GM12865 (cell line): ENCODE measurements at regions not wholly inside any gene's neighbourhood (a gene's known extent, or its start where the extent isn't known, plus 50 kb on each side); places are given as distances from the start of the nearest gene placed in this dataset.

Experiments
- DNase-seq: peaks from one replicate; pipeline ENCODE4 v3.0.0; 2010; ENCODE audit warnings: low read depth
- H3K4me3 ChIP-seq: 2 replicates; pipeline ENCODE4 v1.5.1; 2011; ENCODE audit warnings: mild to moderate bottlenecking, low read depth, low read length, control low read depth
- TF ChIP-seq, protein P1 (sequence below): IDR thresholded peaks from 2 replicates; pipeline ENCODE4 v1.5.1; 2011; ENCODE audit warnings: low read length, control low read depth, low read depth, inconsistent platforms; ENCODE audit not compliant: insufficient read depth; ENCODE audit errors: missing control alignments

GRCh38 chr2:39929531-39929930, 150.5 kb upstream of the THUMPD2 start:
- H3K4me3 ChIP-seq: no peak overlapping the region
- TF ChIP-seq, protein P1, sequence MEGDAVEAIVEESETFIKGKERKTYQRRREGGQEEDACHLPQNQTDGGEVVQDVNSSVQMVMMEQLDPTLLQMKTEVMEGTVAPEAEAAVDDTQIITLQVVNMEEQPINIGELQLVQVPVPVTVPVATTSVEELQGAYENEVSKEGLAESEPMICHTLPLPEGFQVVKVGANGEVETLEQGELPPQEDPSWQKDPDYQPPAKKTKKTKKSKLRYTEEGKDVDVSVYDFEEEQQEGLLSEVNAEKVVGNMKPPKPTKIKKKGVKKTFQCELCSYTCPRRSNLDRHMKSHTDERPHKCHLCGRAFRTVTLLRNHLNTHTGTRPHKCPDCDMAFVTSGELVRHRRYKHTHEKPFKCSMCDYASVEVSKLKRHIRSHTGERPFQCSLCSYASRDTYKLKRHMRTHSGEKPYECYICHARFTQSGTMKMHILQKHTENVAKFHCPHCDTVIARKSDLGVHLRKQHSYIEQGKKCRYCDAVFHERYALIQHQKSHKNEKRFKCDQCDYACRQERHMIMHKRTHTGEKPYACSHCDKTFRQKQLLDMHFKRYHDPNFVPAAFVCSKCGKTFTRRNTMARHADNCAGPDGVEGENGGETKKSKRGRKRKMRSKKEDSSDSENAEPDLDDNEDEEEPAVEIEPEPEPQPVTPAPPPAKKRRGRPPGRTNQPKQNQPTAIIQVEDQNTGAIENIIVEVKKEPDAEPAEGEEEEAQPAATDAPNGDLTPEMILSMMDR: no peak
- no peak for DNase-seq

DNA sequence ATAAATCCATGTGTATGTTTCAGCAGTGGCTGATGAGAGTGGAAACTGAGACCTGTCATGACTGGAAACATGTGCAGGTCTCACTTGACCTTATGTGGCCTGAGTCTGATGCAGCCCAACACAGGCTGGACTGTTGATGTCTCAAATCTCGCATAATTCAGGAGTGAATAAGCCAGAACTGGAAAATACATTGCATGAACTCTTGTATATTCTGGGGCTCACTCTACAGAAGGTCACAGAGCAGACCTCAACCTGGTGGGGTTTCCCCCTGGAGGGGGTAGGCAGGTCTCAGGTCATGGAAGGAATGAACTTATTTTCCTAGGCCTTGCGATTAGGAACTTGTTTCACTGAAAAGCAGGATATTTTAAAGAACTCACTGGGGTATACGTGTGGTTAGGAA, 146.3 kb upstream of the THUMPD2 start:
- TF ChIP-seq, protein P1: no peak
- no peak overlapping the region for H3K4me3 ChIP-seq
- no peak for DNase-seq

- TF ChIP-seq, protein P1: no peak
- no peak overlapping the region for H3K4me3 ChIP-seq
- DNase-seq: no peak
Measured at GRCh38 chr2:39923455-39923854, 144.4 kb upstream of the THUMPD2 start.

DNA sequence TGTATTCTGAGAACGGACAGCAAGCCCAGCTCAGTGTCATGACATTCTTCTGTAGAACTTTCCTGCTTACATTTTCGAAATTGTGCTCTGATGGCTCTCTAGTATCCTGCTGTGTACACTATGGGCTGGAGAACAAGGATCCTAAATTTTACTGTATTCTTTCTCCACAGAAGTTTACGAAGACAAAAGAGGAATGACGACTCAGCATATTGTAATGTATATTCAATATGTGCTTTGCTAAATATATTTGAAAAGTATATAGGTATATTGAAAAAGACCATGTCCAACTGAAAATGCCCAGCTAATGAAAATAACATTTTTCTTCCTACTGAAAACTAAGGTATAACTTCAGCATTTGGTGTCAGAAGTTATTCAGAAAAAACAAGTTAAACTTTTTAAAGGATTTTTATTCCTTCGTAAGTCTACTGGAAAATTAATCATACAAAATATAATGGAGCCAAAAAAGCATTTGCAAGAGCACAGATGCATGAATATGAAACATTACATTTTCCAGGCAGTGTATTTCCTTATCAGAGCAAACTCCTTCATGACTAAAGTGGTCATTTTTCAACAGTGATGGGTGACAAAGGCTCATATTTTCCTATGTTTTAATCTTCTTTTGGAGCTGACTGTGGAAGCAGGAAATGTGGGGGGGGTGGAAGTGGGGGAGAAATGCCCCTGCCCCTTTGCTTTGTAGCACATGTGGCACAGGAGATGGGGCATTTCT, 143.8 kb upstream of the THUMPD2 start:
- no peak for DNase-seq
- H3K4me3 ChIP-seq: no peak overlapping the region
- TF ChIP-seq, protein P1: no peak

- TF ChIP-seq, protein P1: no peak
- no peak overlapping the region for H3K4me3 ChIP-seq
- no peak for DNase-seq
Measured at GRCh38 chr2:39920307-39920801, 141.3 kb upstream of the THUMPD2 start.

DNA sequence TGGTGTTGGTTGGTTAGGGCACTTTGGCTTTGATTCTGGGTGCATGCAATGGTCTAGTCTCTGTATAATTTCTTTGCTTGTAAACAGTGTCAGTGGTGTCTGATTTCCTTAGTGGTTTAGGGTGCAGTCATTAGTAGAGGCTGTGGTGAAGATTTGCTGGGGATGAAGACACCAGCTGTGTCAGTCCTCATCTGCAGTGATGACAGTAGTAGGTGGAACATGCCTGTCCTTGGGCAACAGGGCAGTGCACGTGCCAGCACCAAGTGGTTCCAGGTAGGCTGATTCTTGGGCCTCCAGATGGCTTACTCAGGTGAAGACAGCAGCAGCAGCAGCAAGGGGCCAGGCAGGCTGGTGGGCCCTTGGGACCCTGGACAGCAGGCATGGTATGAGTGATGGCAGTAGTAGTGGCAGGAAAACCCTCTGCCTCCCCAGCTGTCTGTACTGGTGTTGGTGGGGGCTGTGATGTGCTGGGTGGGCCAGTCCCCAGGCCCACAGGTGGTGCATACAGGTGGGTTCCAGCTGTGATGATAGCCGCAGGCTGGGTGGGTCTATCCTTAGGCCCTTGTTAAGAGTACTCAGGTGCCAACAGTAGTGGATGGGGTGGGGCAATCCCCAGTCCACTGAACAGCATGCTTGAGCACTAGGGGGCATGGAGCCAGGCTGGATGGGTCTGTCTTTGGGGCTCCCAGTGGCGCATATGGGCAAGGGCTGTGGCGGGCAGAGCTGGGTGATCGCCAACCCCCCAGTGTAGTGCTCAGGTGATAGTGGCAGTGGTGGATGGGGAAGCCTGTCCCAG, 140.7 kb upstream of the THUMPD2 start:
- TF ChIP-seq, protein P1: no peak
- no peak for DNase-seq
- H3K4me3 ChIP-seq: no peak overlapping the region
